Mesothelial cell of epicardium (in vitro differentiated cells): ENCODE measurements at regions not wholly inside any gene's neighbourhood (a gene's known extent, or its start where the extent isn't known, plus 50 kb on each side); places are given as distances from the start of the nearest gene placed in this dataset.
"Not testable (repeated sequence)": the region's sequence is repeated elsewhere in the genome, so short reads cannot be mapped to it uniquely, and the experiment has no call there.

Source experiments
- DNase-seq, 2 experiments: peaks; one replicate each; pipeline ENCODE4 v3.0.0; 2021; ENCODE audit warnings: low spot score in 2 of 2; ENCODE audit not compliant: unreplicated experiment in 2 of 2
- H3K27ac Mint-ChIP-seq: 2 replicates; pipeline ENCODE4 v1.8.0; 2021; ENCODE audit warnings: mixed read lengths
- H3K27me3 Mint-ChIP-seq: 2 replicates; pipeline ENCODE4 v1.8.0; 2021; ENCODE audit warnings: low read depth, mixed read lengths
- H3K36me3 Mint-ChIP-seq: 2 replicates; pipeline ENCODE4 v1.8.0; 2021; ENCODE audit warnings: mixed read lengths
- H3K4me1 Mint-ChIP-seq: 2 replicates; pipeline ENCODE4 v1.8.0; 2021; ENCODE audit warnings: mixed read lengths
- H3K4me3 Mint-ChIP-seq: 2 replicates; pipeline ENCODE4 v1.8.0; 2021; ENCODE audit warnings: mild to moderate bottlenecking, moderate library complexity, mixed read lengths
- H3K9me3 Mint-ChIP-seq: 2 replicates; pipeline ENCODE4 v1.8.0; 2021; ENCODE audit warnings: mixed read lengths
- CTCF ChIP-seq: fragments of 200-600 bp; sonication (generic); IDR thresholded peaks from one replicate; pipeline ENCODE4 v1.5.0; 2021; ENCODE audit warnings: antibody characterized with exemption; ENCODE audit not compliant: unreplicated experiment

- Mint-ChIP-seq H3K27me3 (no peaks in the 10 kb centered on the region), H3K36me3 (peaks cover 2% of the 10 kb centered on the region), H3K9me3 (peaks cover 12% of the 10 kb centered on the region), H3K4me3 (no peak overlapping the region), H3K4me1 (peaks cover 33% of the 10 kb centered on the region), H3K27ac (peak overlapping the region; percentile 68)
- no peak for DNase-seq
- TF ChIP-seq CTCF: no peak
Observed at GRCh38 chr2:37802211-37802752, 122.8 kb upstream of the RMDN2 start.

GRCh38 chr2:37802899-37803379, 122.1 kb upstream of the RMDN2 start:
- H3K4me1 Mint-ChIP-seq: peaks cover 28% of the 10 kb centered on the region
- peaks cover 2% of the 10 kb centered on the region for H3K36me3 Mint-ChIP-seq
- TF ChIP-seq CTCF: no peak
- H3K4me3 Mint-ChIP-seq: no peak overlapping the region
- DNase-seq: no peak
- H3K9me3 Mint-ChIP-seq: peaks cover 18% of the 10 kb centered on the region
- no peaks in the 10 kb centered on the region for H3K27me3 Mint-ChIP-seq
- peak overlapping the region; percentile 68 for H3K27ac Mint-ChIP-seq

GRCh38 chr2:37806004-37806403, 119.1 kb upstream of the RMDN2 start:
- H3K4me1 Mint-ChIP-seq: peaks cover 30% of the 10 kb centered on the region
- not testable (repeated sequence) for H3K4me3 Mint-ChIP-seq, H3K27me3 Mint-ChIP-seq

GRCh38 chr2:37809525-37809924, 115.6 kb upstream of the RMDN2 start:
- TF ChIP-seq CTCF: peak; percentile 49
- no peaks in the 10 kb centered on the region for H3K27me3 Mint-ChIP-seq
- no peak overlapping the region for H3K27ac Mint-ChIP-seq
- peaks cover 12% of the 10 kb centered on the region for H3K4me1 Mint-ChIP-seq
- DNase-seq: no peak
- no peak overlapping the region for H3K4me3 Mint-ChIP-seq
- peaks cover 24% of the 10 kb centered on the region for H3K9me3 Mint-ChIP-seq
- H3K36me3 Mint-ChIP-seq: peaks cover 7% of the 10 kb centered on the region

More at GRCh38 chr2:37806004-37806403, 119.1 kb upstream of the RMDN2 start:
- not testable (repeated sequence) for H3K27ac Mint-ChIP-seq, H3K36me3 Mint-ChIP-seq, DNase-seq
- peaks cover 24% of the 10 kb centered on the region for H3K9me3 Mint-ChIP-seq

GRCh38 chr2:37809931-37810570, 115.0 kb upstream of the RMDN2 start:
- DNase-seq: no peak
- H3K9me3 Mint-ChIP-seq: peaks cover 24% of the 10 kb centered on the region
- H3K4me3 Mint-ChIP-seq: no peak overlapping the region
- H3K27ac Mint-ChIP-seq: no peak overlapping the region
- H3K36me3 Mint-ChIP-seq: peaks cover 5% of the 10 kb centered on the region
- no peaks in the 10 kb centered on the region for H3K27me3 Mint-ChIP-seq
- no peak for TF ChIP-seq CTCF
- H3K4me1 Mint-ChIP-seq: peaks cover 12% of the 10 kb centered on the region

- Mint-ChIP-seq H3K4me3 (no peak overlapping the region), H3K36me3 (peaks cover 7% of the 10 kb centered on the region), H3K4me1 (peaks cover 12% of the 10 kb centered on the region), H3K9me3 (peaks cover 15% of the 10 kb centered on the region), H3K27me3 (no peaks in the 10 kb centered on the region), H3K27ac (no peak overlapping the region)
- DNase-seq: no peak
- no peak for TF ChIP-seq CTCF
Observed at GRCh38 chr2:37812414-37812813, 112.7 kb upstream of the RMDN2 start.
